Thyroid gland (tissue), 4 donors: ENCODE measurements at regions not wholly inside any gene's neighbourhood (a gene's known extent, or its start where the extent isn't known, plus 50 kb on each side); places are given as distances from the start of the nearest gene placed in this dataset.

ENCODE experiments used
- POLR2A ChIP-seq, 2 donors: fragments of 450-650 bp; IDR thresholded peaks; one replicate each; pipeline ENCODE4 v1.6.1; 2017; ENCODE audit warnings: antibody characterized with exemption in 2 of 2, mild to moderate bottlenecking in 2 of 2, moderate library complexity in 1 of 2
- TF ChIP-seq, protein P1 (sequence below), 6 experiments: fragments of 200-600 bp in 3 of 6; fragments of 450-650 bp in 3 of 6; sonication (generic) in 3 of 6; IDR thresholded peaks; one replicate each; pipeline ENCODE4 v1.5.1; 2016 to 2019; ENCODE audit warnings: antibody characterized with exemption in 6 of 6, mild to moderate bottlenecking in 2 of 6, inconsistent platforms in 1 of 6, moderate library complexity in 1 of 6

DNA sequence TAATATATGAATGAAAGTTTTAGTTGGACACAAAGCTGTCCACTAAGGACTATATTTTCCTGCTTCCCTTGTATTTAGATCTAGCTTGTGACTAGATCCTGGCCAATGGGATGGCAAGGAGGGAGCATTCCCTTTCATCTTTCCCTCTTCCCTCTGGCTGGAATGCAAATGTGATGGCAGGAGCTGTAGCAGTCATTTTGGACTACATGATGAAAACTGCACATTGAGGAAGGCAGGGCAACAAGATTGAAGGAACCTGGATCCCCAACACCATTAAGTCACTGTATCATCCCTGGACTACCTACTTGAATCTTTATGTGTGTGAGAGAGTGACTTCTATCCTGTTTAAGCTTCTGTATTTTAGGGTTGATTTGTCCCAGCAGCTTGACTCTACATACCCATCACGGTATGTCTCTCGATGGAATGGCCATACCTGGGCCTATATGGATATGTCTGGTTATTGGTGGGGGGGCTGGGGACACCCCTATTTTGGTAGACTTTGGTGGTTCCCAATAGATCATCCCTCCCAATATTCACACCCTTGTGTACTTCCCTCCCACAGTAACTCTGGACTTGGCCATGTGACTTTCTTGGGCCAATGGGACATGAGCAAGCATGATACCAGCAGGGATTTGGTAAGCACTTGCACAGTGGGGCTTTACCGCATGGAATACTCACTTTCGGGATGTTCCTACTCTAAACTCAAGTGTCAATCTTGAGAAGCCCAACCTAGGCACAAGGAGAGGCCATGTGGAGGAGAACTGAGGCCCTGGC lies 128.5 kb downstream of the VEGFA start:
- no peak for TF ChIP-seq POLR2A (IDR thresholded peaks at IDR 0.05)
- TF ChIP-seq, protein P1, sequence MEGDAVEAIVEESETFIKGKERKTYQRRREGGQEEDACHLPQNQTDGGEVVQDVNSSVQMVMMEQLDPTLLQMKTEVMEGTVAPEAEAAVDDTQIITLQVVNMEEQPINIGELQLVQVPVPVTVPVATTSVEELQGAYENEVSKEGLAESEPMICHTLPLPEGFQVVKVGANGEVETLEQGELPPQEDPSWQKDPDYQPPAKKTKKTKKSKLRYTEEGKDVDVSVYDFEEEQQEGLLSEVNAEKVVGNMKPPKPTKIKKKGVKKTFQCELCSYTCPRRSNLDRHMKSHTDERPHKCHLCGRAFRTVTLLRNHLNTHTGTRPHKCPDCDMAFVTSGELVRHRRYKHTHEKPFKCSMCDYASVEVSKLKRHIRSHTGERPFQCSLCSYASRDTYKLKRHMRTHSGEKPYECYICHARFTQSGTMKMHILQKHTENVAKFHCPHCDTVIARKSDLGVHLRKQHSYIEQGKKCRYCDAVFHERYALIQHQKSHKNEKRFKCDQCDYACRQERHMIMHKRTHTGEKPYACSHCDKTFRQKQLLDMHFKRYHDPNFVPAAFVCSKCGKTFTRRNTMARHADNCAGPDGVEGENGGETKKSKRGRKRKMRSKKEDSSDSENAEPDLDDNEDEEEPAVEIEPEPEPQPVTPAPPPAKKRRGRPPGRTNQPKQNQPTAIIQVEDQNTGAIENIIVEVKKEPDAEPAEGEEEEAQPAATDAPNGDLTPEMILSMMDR (IDR thresholded peaks at IDR 0.05), result no peak
